K562 (cell line): ENCODE measurements at regions not wholly inside any gene's neighbourhood (a gene's known extent, or its start where the extent isn't known, plus 50 kb on each side); places are given as distances from the start of the nearest gene placed in this dataset.

Source experiments
- ATAC-seq: fragments of 200-7000 bp; cut with Tn5 transposase; 3 replicates; pipeline ENCODE4 v1.9.1; 2020; ENCODE audit warnings: moderate library complexity
- BruUV-seq: library from RNA; stranded (reverse); fragments of 400-500 nt; replicated peaks from 2 replicates; lab custom pipeline; 2021; lab: Mats Ljungman, UMichigan
- CTCF ChIA-PET: fragments of 300-600 bp; formaldehyde crosslinking; extraction: SDS; loops from one replicate; lab custom pipeline; 2021; ENCODE audit warnings: low intra/inter-chr PET ratio; lab: Yijun Ruan, JAX
- POLR2A ChIA-PET: fragments of 300-600, 350-650 bp; sonication (Branson Sonifier 250); formaldehyde crosslinking; extraction: SDS; loops from one replicate; lab custom pipeline; 2021; ENCODE audit warnings: antibody characterized with exemption, inconsistent platforms; lab: Yijun Ruan, JAX
- DNase-seq, 4 experiments: peaks; one replicate each; pipeline versions ENCODE4 v3.0.0 to v3.0.0-alpha.2; 2011 to 2018; ENCODE audit warnings: low spot score in 3 of 4, mixed read lengths in 3 of 4; ENCODE audit errors: extremely low read depth in 1 of 4
- FAIRE-seq: peaks from 2 replicates; lab custom pipeline; 2011; peaks lifted over from hg19 to GRCh38; lab: Jason Lieb, UNC
- H2AFZ ChIP-seq: 2 replicates; pipeline ENCODE4 v1.6.0; 2011; ENCODE audit warnings: low read depth, low read length, control low read depth, inconsistent platforms
- H3K27ac ChIP-seq: fragments of 200-600 bp; 3 replicates; pipeline ENCODE4 v1.8.0; 2011; ENCODE audit warnings: low read depth, mild to moderate bottlenecking, control low read depth, inconsistent platforms, low read length, moderate library complexity, mixed read lengths; ENCODE audit errors: extremely low read depth
- H3K27me3 ChIP-seq, 2 experiments: fragments of 300-600 bp in 1 of 2; 2 replicates in 1 of 2; 3 replicates in 1 of 2; pipeline versions ENCODE4 v1.6.0 to v1.8.0; 2011; ENCODE audit warnings: inconsistent platforms in 2 of 2, low read length in 2 of 2, mild to moderate bottlenecking in 1 of 2, mixed read lengths in 1 of 2, moderate library complexity in 1 of 2; ENCODE audit not compliant: control insufficient read depth in 2 of 2, insufficient read depth in 2 of 2
- H3K36me3 ChIP-seq: fragments of 300-600 bp; 3 replicates; pipeline ENCODE4 v1.8.0; 2011; ENCODE audit warnings: mild to moderate bottlenecking, low read length, inconsistent platforms; ENCODE audit not compliant: control insufficient read depth, insufficient read depth
- H3K4me1 ChIP-seq, 2 experiments: fragments of 200-600 bp in 1 of 2; replicated peaks in 1 of 2; 2 replicates in 1 of 2; 3 replicates in 1 of 2; pipeline versions ENCODE4 v1.5.1 to v1.8.0; 2011; ENCODE audit warnings: inconsistent platforms in 2 of 2, low read length in 2 of 2, mild to moderate bottlenecking in 1 of 2, mixed read lengths in 1 of 2, moderate library complexity in 1 of 2; ENCODE audit not compliant: control insufficient read depth in 2 of 2, insufficient read depth in 2 of 2
- H3K4me2 ChIP-seq: 2 replicates; pipeline ENCODE4 v1.6.1; 2011; ENCODE audit warnings: low read length, control low read depth, inconsistent platforms, mixed read lengths; ENCODE audit not compliant: insufficient read depth
- H3K4me3 ChIP-seq: fragments of 200-600 bp; sonication (generic), shearing (Covaris generic); 2 replicates; pipeline ENCODE4 v1.5.1; 2016; ENCODE audit warnings: control low read depth, inconsistent platforms
- H3K79me2 ChIP-seq: fragments of 200-600 bp; 3 replicates; pipeline ENCODE4 v1.8.0; 2011; ENCODE audit warnings: low read length, inconsistent platforms; ENCODE audit not compliant: control insufficient read depth, insufficient read depth
- H3K9ac ChIP-seq, 2 experiments: 2 replicates each; pipeline versions ENCODE4 v1.6.0 to v1.6.1; 2011; ENCODE audit warnings: low read depth in 2 of 2, low read length in 2 of 2, control low read depth in 1 of 2, inconsistent platforms in 1 of 2, mild to moderate bottlenecking in 1 of 2, mixed read lengths in 1 of 2; ENCODE audit not compliant: insufficient read depth in 1 of 2
- H3K9me1 ChIP-seq: one replicate; pipeline ENCODE4 v1.6.0; 2011; ENCODE audit warnings: inconsistent platforms, mild to moderate bottlenecking, low read length, moderate library complexity; ENCODE audit not compliant: control insufficient read depth, insufficient read depth
- H3K9me3 ChIP-seq: replicated peaks from 2 replicates; pipeline ENCODE4 v1.5.1; 2011; ENCODE audit warnings: low read depth, low read length, inconsistent platforms; ENCODE audit not compliant: control insufficient read depth, insufficient read depth
- H4K20me1 ChIP-seq: replicated peaks from 2 replicates; pipeline ENCODE4 v1.6.1; 2011; ENCODE audit warnings: low read length, inconsistent platforms, mixed read lengths; ENCODE audit not compliant: control insufficient read depth, insufficient read depth
- EZH2 ChIP-seq: IDR thresholded peaks from 2 replicates; pipeline ENCODE4 v1.6.1; 2012; ENCODE audit warnings: low read depth, mild to moderate bottlenecking, inconsistent platforms, low read length, borderline replicate concordance
- GABPB2 ChIP-seq: fragments of 250-450 bp; sonication (Bioruptor Pico); conservative IDR thresholded peaks from 2 replicates; pipeline ENCODE4 v1.5.1; 2021; ENCODE audit warnings: mild to moderate bottlenecking
- IRF9 ChIP-seq: fragments of 450-650 bp; IDR thresholded peaks from 2 replicates; pipeline ENCODE4 v1.6.1; 2016; ENCODE audit warnings: missing biosample characterization, missing genetic modification characterization
- PHTF2 ChIP-seq: fragments of 250-450 bp; sonication (Bioruptor Pico); IDR thresholded peaks from 2 replicates; pipeline ENCODE4 v1.5.0; 2021; ENCODE audit warnings: mild to moderate bottlenecking
- SNAPC5 ChIP-seq: fragments of 250-450 bp; sonication (Bioruptor Pico); IDR thresholded peaks from 2 replicates; pipeline ENCODE4 v1.8.0; 2021; ENCODE audit warnings: moderate library complexity, mild to moderate bottlenecking, inconsistent platforms
- TAL1 ChIP-seq: fragments of 450-650 bp; IDR thresholded peaks from 2 replicates; pipeline ENCODE4 v1.6.1; 2016; ENCODE audit warnings: mild to moderate bottlenecking
- TFAP4 ChIP-seq: sonication (generic); formaldehyde crosslinking; IDR thresholded peaks from 2 replicates; pipeline ENCODE4 v1.8.0; 2022; ENCODE audit warnings: missing genetic modification reagents, mild to moderate bottlenecking, moderate library complexity, borderline replicate concordance
- THAP12 ChIP-seq: fragments of 250-450 bp; sonication (Bioruptor Pico); IDR thresholded peaks from 2 replicates; pipeline ENCODE4 v1.9.0; 2021; ENCODE audit warnings: mild to moderate bottlenecking, inconsistent platforms
- THAP7 ChIP-seq: fragments of 250-450 bp; sonication (Bioruptor Pico); IDR thresholded peaks from 2 replicates; pipeline ENCODE4 v1.5.0; 2021
- ZNF253 ChIP-seq: fragments of 250-450 bp; sonication (Bioruptor Pico); conservative IDR thresholded peaks from 2 replicates; pipeline ENCODE4 v1.6.1; 2021; ENCODE audit warnings: mild to moderate bottlenecking
- WGBS: fragments of 100-300 bp; shearing (Covaris generic); methylation state at CpG from one replicate; pipeline ENCODE4 v1.1.6; 2016; ENCODE audit warnings: low coverage, mixed read lengths; ENCODE audit not compliant: insufficient coverage; ENCODE audit errors: missing lambda C conversion rate; 5-methylcytosine and 5-hydroxymethylcytosine counted together
- in situ Hi-C: fragments of 300-500 bp; cut with MboI; formaldehyde crosslinking; loops from 4 replicates; pipeline ENCODE4 v1.15.0; 2018; ENCODE audit warnings: inconsistent platforms, mixed read lengths
- intact Hi-C: fragments of 100-400 bp; cut with micrococcal nuclease; formaldehyde crosslinking; loops from 2 replicates; pipeline ENCODE4 v1.14.2; 2022

GRCh38 chr15:95368191-95368590 is 962.3 kb upstream of the NR2F2 start:
- no peak overlapping the region for H2AFZ ChIP-seq
- H4K20me1 ChIP-seq: no peaks in the 10 kb centered on the region
- no peaks in the 10 kb centered on the region for H3K27me3 ChIP-seq
- H3K9ac ChIP-seq: no peak overlapping the region
- no peak overlapping the region for H3K27ac ChIP-seq
- DNase-seq: no peak
- FAIRE-seq: no peak
- TF ChIP-seq GABPB2: no peak
- no TSS peak for BruUV-seq
- WGBS: 2% methylated on average over 5 of the region's 5 CpGs
- CTCF ChIA-PET: no interaction called here
- in situ Hi-C loops (no loop called here), intact Hi-C loops (no loop called here)
- no peaks in the 10 kb centered on the region; a peak in 1 of 5 replicates for H3K4me1 ChIP-seq
- H3K36me3 ChIP-seq: no peaks in the 10 kb centered on the region
- no peaks in the 10 kb centered on the region for H3K9me1 ChIP-seq
- H3K4me2 ChIP-seq: no peak overlapping the region
- POLR2A ChIA-PET: no interaction called here
- H3K4me3 ChIP-seq: no peak overlapping the region
- H3K79me2 ChIP-seq: no peaks in the 10 kb centered on the region
- ATAC-seq: no peak
- H3K9me3 ChIP-seq: no peaks in the 10 kb centered on the region

- Histone ChIP-seq H3K4me3 (no peak overlapping the region), H3K27me3 (no peaks in the 10 kb centered on the region), H2AFZ (no peak overlapping the region), H3K27ac (no peak overlapping the region), H3K36me3 (no peaks in the 10 kb centered on the region), H3K9me3 (no peaks in the 10 kb centered on the region), H3K9me1 (no peaks in the 10 kb centered on the region), H3K4me2 (no peak overlapping the region), H4K20me1 (no peaks in the 10 kb centered on the region), H3K79me2 (no peaks in the 10 kb centered on the region), H3K9ac (no peak overlapping the region), H3K4me1 (no peaks in the 10 kb centered on the region; a peak in 1 of 5 replicates)
- ATAC-seq (no peak), FAIRE-seq (no peak), DNase-seq (no peak)
- POLR2A ChIA-PET: interaction anchor here (0.9 kb wide), 1 partner anchor 18 kb away, joined by 3 read pairs; no protein-coding TSS in a partner anchor
- BruUV-seq: no TSS peak
- CTCF ChIA-PET: no interaction called here
- in situ Hi-C loops (no loop called here), intact Hi-C loops (no loop called here)
- WGBS: 8% methylated on average over 7 of the region's 7 CpGs
- TF ChIP-seq SNAPC5 (CRISPR knock-in tag) (no peak), THAP12 (no peak), ZNF253 (CRISPR knock-in tag) (no peak), IRF9 (tag) (no peak), THAP7 (CRISPR knock-in tag) (no peak), PHTF2 (CRISPR knock-in tag) (no peak), TAL1 (no peak), EZH2 (no peak), TFAP4 (no peak)
These were observed 961.5 kb upstream of the NR2F2 start for GRCh38 chr15:95368755-95369601.
